GM12891 (cell line): ENCODE measurements at regions not wholly inside any gene's neighbourhood (a gene's known extent, or its start where the extent isn't known, plus 50 kb on each side); places are given as distances from the start of the nearest gene placed in this dataset.

Source experiments
- POLR2A ChIP-seq: IDR thresholded peaks from 2 replicates; pipeline ENCODE4 v1.6.1; 2011; ENCODE audit warnings: low read depth, low read length, control low read depth
- POLR2AphosphoS5 ChIP-seq: IDR thresholded peaks from 2 replicates; pipeline ENCODE4 v1.6.1; 2011; ENCODE audit warnings: low read depth, low read length, control low read depth
- POU2F2 ChIP-seq: IDR thresholded peaks from 2 replicates; pipeline ENCODE4 v1.6.1; 2011; ENCODE audit warnings: low read depth, mild to moderate bottlenecking, control low read depth, low read length, moderate library complexity
- SPI1 ChIP-seq: IDR thresholded peaks from 2 replicates; pipeline ENCODE4 v1.6.1; 2011; ENCODE audit warnings: low read depth, low read length, control low read depth
- TAF1 ChIP-seq: IDR thresholded peaks from 2 replicates; pipeline ENCODE4 v1.6.1; 2011; ENCODE audit warnings: low read depth, low read length, control low read depth

DNA sequence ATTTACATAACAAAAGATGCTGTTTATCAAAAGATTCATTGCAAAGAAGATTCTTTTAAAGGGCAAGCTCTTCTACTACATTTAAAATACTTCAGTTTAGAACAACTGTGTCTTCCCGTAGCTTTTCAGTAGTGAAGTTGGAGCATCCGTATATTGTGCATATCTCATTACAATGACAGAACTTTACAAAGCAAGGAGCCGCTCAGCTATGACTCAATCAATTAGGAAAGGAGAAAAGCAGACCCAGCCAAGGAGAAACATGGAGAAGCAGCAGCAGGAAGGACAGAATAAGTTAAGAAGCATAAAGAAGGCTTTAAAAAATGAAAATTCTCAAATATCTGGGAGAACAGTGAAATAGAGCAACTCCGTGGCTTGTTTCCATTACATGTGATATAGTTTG, 132.6 kb upstream of the SMLR1 start:
- TF ChIP-seq POLR2A (no peak), POLR2AphosphoS5 (no peak), SPI1 (no peak), TAF1 (no peak), POU2F2 (no peak)
